ENCODE measurements at regions not wholly inside any gene's neighbourhood (a gene's known extent, or its start where the extent isn't known, plus 50 kb on each side); places are given as distances from the start of the nearest gene placed in this dataset.

- no peak for TF ChIP-seq CTCF (IDR thresholded peaks at IDR 0.05)
- Mint-ChIP-seq H3K9me3 (no peaks in the 10 kb centered on the region), H3K4me1 (peaks cover 38% of the 10 kb centered on the region), H3K4me3 (peak overlapping the region; percentile 37 to 69), H3K27ac (peak overlapping the region; percentile 87 to 98 (median 96)), H3K27me3 (ENCODE audit: low read depth in 3 of 3) (no peaks in the 10 kb centered on the region), H3K36me3 (no peaks in the 10 kb centered on the region)
- H3K4me1 ChIP-seq (ENCODE audit: control insufficient read depth in 1 of 2, insufficient read depth in 2 of 2, low read length in 2 of 2), result peaks cover 35 to 40% of the 10 kb centered on the region in 2 donors
- H3K9me3 ChIP-seq (replicated peaks in 1 of 2; ENCODE audit: control insufficient read depth in 1 of 2, insufficient read depth in 1 of 2, low read length in 2 of 2), result no peaks in the 10 kb centered on the region
- intact Hi-C loops (cut with micrococcal nuclease), result loop anchor here (5.0 kb wide), 2 partner anchors 47 to 102 kb away; no protein-coding TSS in a partner anchor
- 0% methylated on average over 3 of the region's 6 CpGs for WGBS (ENCODE audit: insufficient coverage)
- H3K4me3 ChIP-seq (replicated peaks in 1 of 3; ENCODE audit: low read depth in 2 of 3, low read length in 3 of 3), result peak overlapping the region in 1 of 3 experiments; percentile 57
- H3K27me3 ChIP-seq (ENCODE audit: control insufficient read depth in 2 of 2, insufficient read depth in 2 of 2, low read length in 2 of 2), result no peaks in the 10 kb centered on the region
- peak overlapping the region; percentile 22 for H3K9ac ChIP-seq (ENCODE audit: insufficient read depth, low read length, poor library complexity, severe bottlenecking)
- peak overlapping the region; percentile 63 for H3K4me2 ChIP-seq (replicated peaks; ENCODE audit: extremely low read depth, low read length, poor library complexity, severe bottlenecking)
- H3K27ac ChIP-seq (ENCODE audit: low read depth in 1 of 2, low read length in 2 of 2), result peak overlapping the region; percentile 67 to 95
- H2AFZ ChIP-seq (ENCODE audit: insufficient read depth, low read depth, low read length, poor library complexity, severe bottlenecking), result peak overlapping the region; percentile 25
- H3K36me3 ChIP-seq (replicated peaks in 1 of 2; ENCODE audit: control insufficient read depth in 1 of 2, insufficient read depth in 2 of 2, low read length in 2 of 2), result no peaks in the 10 kb centered on the region
- peak; percentile 86 to 94 (median 90) for DNase-seq
- H3K79me2 ChIP-seq (ENCODE audit: insufficient read depth, low read length), result no peaks in the 10 kb centered on the region
- H4K20me1 ChIP-seq (ENCODE audit: insufficient read depth, low read length), result no peaks in the 10 kb centered on the region
These were observed 154.4 kb downstream of the PLPP3 start for GRCh38 chr1:56424744-56425493.

DNA sequence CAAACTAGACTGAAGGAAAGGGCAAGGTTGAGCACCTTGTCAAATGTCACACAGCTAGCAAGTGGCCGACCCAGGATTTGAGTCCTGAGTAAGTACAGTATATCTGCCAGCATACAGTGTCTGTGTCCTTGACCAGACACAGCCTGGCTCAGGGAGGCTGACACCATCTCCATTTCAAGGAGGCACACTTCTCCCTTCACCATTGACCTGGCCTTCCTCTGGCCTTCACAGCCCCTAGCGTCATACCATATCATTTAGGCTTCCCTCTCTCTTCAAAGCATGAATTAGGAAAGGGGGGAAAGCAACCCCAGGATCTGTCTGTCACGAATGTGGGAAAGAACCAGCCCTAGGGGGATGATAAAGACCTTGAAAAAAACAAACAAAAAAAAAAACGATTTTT lies 155.6 kb downstream of the PLPP3 start:
- Histone ChIP-seq H3K79me2 (ENCODE audit: insufficient read depth, low read length) (no peaks in the 10 kb centered on the region), H3K4me2 (replicated peaks; ENCODE audit: extremely low read depth, low read length, poor library complexity, severe bottlenecking) (no peak overlapping the region), H3K4me1 (ENCODE audit: control insufficient read depth in 1 of 2, insufficient read depth in 2 of 2, low read length in 2 of 2) (peaks cover 35 to 40% of the 10 kb centered on the region in 2 donors), H4K20me1 (ENCODE audit: insufficient read depth, low read length) (no peaks in the 10 kb centered on the region), H2AFZ (ENCODE audit: insufficient read depth, low read depth, low read length, poor library complexity, severe bottlenecking) (no peak overlapping the region), H3K27me3 (ENCODE audit: control insufficient read depth in 2 of 2, insufficient read depth in 2 of 2, low read length in 2 of 2) (no peaks in the 10 kb centered on the region), H3K27ac (ENCODE audit: low read depth in 1 of 2, low read length in 2 of 2) (peak overlapping the region in 1 of 2 donors; percentile 95), H3K36me3 (replicated peaks in 1 of 2; ENCODE audit: control insufficient read depth in 1 of 2, insufficient read depth in 2 of 2, low read length in 2 of 2) (no peaks in the 10 kb centered on the region), H3K9ac (ENCODE audit: insufficient read depth, low read length, poor library complexity, severe bottlenecking) (no peak overlapping the region), H3K4me3 (replicated peaks in 1 of 3; ENCODE audit: low read depth in 2 of 3, low read length in 3 of 3) (no peak overlapping the region), H3K9me3 (replicated peaks in 1 of 2; ENCODE audit: control insufficient read depth in 1 of 2, insufficient read depth in 1 of 2, low read length in 2 of 2) (no peaks in the 10 kb centered on the region)
- Mint-ChIP-seq H3K9me3 (no peaks in the 10 kb centered on the region), H3K4me1 (peaks cover 38% of the 10 kb centered on the region), H3K4me3 (no peak overlapping the region), H3K27ac (peak overlapping the region in 4 of 7 donors; percentile 46 to 87 (median 64)), H3K27me3 (ENCODE audit: low read depth in 3 of 3) (peaks cover 0 to 4% (median 3%) of the 10 kb centered on the region in 3 donors), H3K36me3 (no peaks in the 10 kb centered on the region)
- intact Hi-C loops (cut with micrococcal nuclease), result loop anchor here (5.0 kb wide), 2 partner anchors 49 to 104 kb away; no protein-coding TSS in a partner anchor
- TF ChIP-seq CTCF (IDR thresholded peaks at IDR 0.05), result no peak
- 100% methylated on average over 1 of the region's 4 CpGs for WGBS (ENCODE audit: insufficient coverage)
- DNase-seq, result no peak

Data from CD14-positive monocyte (primary cell).